Mesenchymal stem cell (in vitro differentiated cells and primary cell): ENCODE measurements at regions not wholly inside any gene's neighbourhood (a gene's known extent, or its start where the extent isn't known, plus 50 kb on each side); places are given as distances from the start of the nearest gene placed in this dataset.

Source experiments
- DNase-seq: peaks from one replicate; pipeline ENCODE4 v3.0.0-alpha.2; 2013
- H2AFZ ChIP-seq: one replicate; pipeline ENCODE4 v1.6.1; 2013; ENCODE audit warnings: low read depth, mild to moderate bottlenecking, control low read depth, inconsistent platforms, low read length, moderate library complexity
- H2AK5ac ChIP-seq: 2 replicates; pipeline ENCODE4 v1.6.1; 2013; ENCODE audit warnings: low read length, moderate library complexity, mild to moderate bottlenecking, inconsistent platforms; ENCODE audit not compliant: severe bottlenecking
- H2BK120ac ChIP-seq: one replicate; pipeline ENCODE4 v1.6.1; 2013; ENCODE audit warnings: low read depth, mild to moderate bottlenecking, inconsistent platforms, low read length, moderate library complexity
- H2BK12ac ChIP-seq, 2 experiments: one replicate each; pipeline ENCODE4 v1.6.1; 2013; ENCODE audit warnings: inconsistent platforms in 2 of 2, low read length in 2 of 2, mild to moderate bottlenecking in 2 of 2, moderate library complexity in 2 of 2, control low read depth in 1 of 2
- H2BK15ac ChIP-seq: one replicate; pipeline ENCODE4 v1.6.1; 2013; ENCODE audit warnings: mild to moderate bottlenecking, low read depth, inconsistent platforms; ENCODE audit not compliant: poor library complexity, severe bottlenecking
- H2BK5ac ChIP-seq: 2 replicates; pipeline ENCODE4 v1.6.1; 2013; ENCODE audit warnings: low read depth, mild to moderate bottlenecking, low read length, control low read depth, inconsistent platforms; ENCODE audit not compliant: poor library complexity, severe bottlenecking
- H3K14ac ChIP-seq, 2 experiments: one replicate each; pipeline ENCODE4 v1.6.1; 2013; ENCODE audit warnings: inconsistent platforms in 2 of 2, low read length in 2 of 2, control low read depth in 1 of 2, mild to moderate bottlenecking in 1 of 2, moderate library complexity in 1 of 2
- H3K18ac ChIP-seq, 2 experiments: one replicate each; pipeline ENCODE4 v1.6.1; 2013; ENCODE audit warnings: inconsistent platforms in 2 of 2, low read length in 2 of 2, control low read depth in 1 of 2, low read depth in 1 of 2, mild to moderate bottlenecking in 1 of 2
- H3K23ac ChIP-seq, 2 experiments: one replicate each; pipeline ENCODE4 v1.6.1; 2013; ENCODE audit warnings: inconsistent platforms in 2 of 2, low read length in 2 of 2, mild to moderate bottlenecking in 2 of 2, moderate library complexity in 2 of 2, control low read depth in 1 of 2
- H3K27ac ChIP-seq: 2 replicates; pipeline ENCODE4 v1.5.1; 2013; ENCODE audit warnings: mild to moderate bottlenecking, moderate library complexity, low read length, control low read depth, inconsistent platforms; ENCODE audit not compliant: poor library complexity, severe bottlenecking
- H3K27me3 ChIP-seq, 2 experiments: 2 replicates each; pipeline versions ENCODE4 v1.6.1 to v1.7.0; 2013; ENCODE audit warnings: low read length in 2 of 2, mild to moderate bottlenecking in 2 of 2, moderate library complexity in 2 of 2, control low read depth in 1 of 2, inconsistent platforms in 1 of 2; ENCODE audit not compliant: control insufficient read depth in 1 of 2, insufficient read depth in 1 of 2
- H3K36me3 ChIP-seq, 2 experiments: 2 replicates each; pipeline versions ENCODE4 v1.6.1 to v1.7.0; 2013; ENCODE audit warnings: low read length in 2 of 2, control low read depth in 1 of 2, inconsistent platforms in 1 of 2, low read depth in 1 of 2, mild to moderate bottlenecking in 1 of 2; ENCODE audit not compliant: insufficient read depth in 2 of 2, control insufficient read depth in 1 of 2
- H3K4ac ChIP-seq, 2 experiments: one replicate each; pipeline ENCODE4 v1.6.1; 2013; ENCODE audit warnings: inconsistent platforms in 2 of 2, low read length in 2 of 2, mild to moderate bottlenecking in 2 of 2, moderate library complexity in 2 of 2, control low read depth in 1 of 2, low read depth in 1 of 2
- H3K4me1 ChIP-seq: 2 replicates; pipeline ENCODE4 v1.6.1; 2013; ENCODE audit warnings: low read depth, low read length, control low read depth; ENCODE audit not compliant: control insufficient read depth, insufficient read depth
- H3K4me2 ChIP-seq: 2 replicates; pipeline ENCODE4 v1.6.1; 2013; ENCODE audit warnings: low read length, mild to moderate bottlenecking, inconsistent platforms; ENCODE audit not compliant: poor library complexity, severe bottlenecking
- H3K4me3 ChIP-seq, 2 experiments: 2 replicates each; pipeline versions ENCODE4 v1.5.1 to v1.7.0; 2013; ENCODE audit warnings: low read length in 2 of 2, mild to moderate bottlenecking in 2 of 2, control low read depth in 1 of 2, low read depth in 1 of 2; ENCODE audit not compliant: insufficient read depth in 1 of 2
- H3K79me1 ChIP-seq: replicated peaks from 2 replicates; pipeline ENCODE4 v1.6.1; 2013; ENCODE audit warnings: mild to moderate bottlenecking, control low read depth, low read length, inconsistent platforms; ENCODE audit not compliant: poor library complexity, severe bottlenecking
- H3K9ac ChIP-seq: 2 replicates; pipeline ENCODE4 v1.7.0; 2013; ENCODE audit warnings: mild to moderate bottlenecking, low read length, moderate library complexity
- H3K9me3 ChIP-seq: 2 replicates; pipeline ENCODE4 v1.7.0; 2013; ENCODE audit warnings: mild to moderate bottlenecking, low read length; ENCODE audit not compliant: control insufficient read depth
- H4K8ac ChIP-seq: one replicate; pipeline ENCODE4 v1.6.1; 2013; ENCODE audit warnings: inconsistent platforms, mild to moderate bottlenecking, low read length, moderate library complexity
- H4K91ac ChIP-seq: one replicate; pipeline ENCODE4 v1.6.1; 2013; ENCODE audit warnings: mild to moderate bottlenecking, low read length, inconsistent platforms
- WGBS: methylation state at CpG from one replicate; pipeline ENCODE4 v1.1.7; 2013; ENCODE audit warnings: mixed read lengths; 5-methylcytosine and 5-hydroxymethylcytosine counted together

DNA sequence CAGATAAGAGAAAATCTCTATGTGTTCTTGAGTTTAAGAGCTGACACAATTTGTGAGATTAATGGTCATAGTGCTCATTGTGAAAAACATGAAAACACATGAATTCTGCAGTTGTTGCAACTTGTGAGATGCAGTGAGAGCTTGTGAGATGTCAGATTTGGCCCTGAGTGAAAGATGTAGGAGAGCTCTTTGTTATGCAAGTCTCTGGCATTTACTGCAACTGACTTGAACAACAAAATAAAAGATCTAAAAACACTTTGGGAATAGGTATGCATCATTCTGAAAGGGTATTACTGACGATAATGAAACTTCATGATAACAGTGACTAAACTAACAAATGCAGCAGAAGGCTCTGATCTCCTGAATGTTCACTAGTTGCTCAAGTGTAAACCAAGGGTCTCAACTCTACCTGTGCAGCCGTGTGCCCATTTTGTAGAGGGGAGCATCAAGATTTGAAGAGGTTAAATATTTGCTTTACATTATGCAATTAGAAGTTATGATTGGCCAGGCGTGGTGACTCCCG lies 50.8 kb upstream of the SMIM36 start:
- H3K23ac ChIP-seq, result no peak overlapping the region
- no peaks in the 10 kb centered on the region for H3K36me3 ChIP-seq
- H3K4me1 ChIP-seq, result no peaks in the 10 kb centered on the region
- H4K91ac ChIP-seq, result no peak overlapping the region
- no peak overlapping the region for H2AK5ac ChIP-seq
- no peak overlapping the region for H3K4me2 ChIP-seq
- no peak overlapping the region for H3K4me3 ChIP-seq
- H3K9me3 ChIP-seq, result no peaks in the 10 kb centered on the region
- no peak overlapping the region for H3K18ac ChIP-seq
- H2BK5ac ChIP-seq, result no peak overlapping the region
- H2BK15ac ChIP-seq, result no peak overlapping the region
- no peaks in the 10 kb centered on the region for H3K79me1 ChIP-seq
- no peak overlapping the region for H4K8ac ChIP-seq
- H2BK120ac ChIP-seq, result no peak overlapping the region
- H2BK12ac ChIP-seq, result no peak overlapping the region
- no peak overlapping the region for H3K27ac ChIP-seq
- H3K4ac ChIP-seq, result no peak overlapping the region
- no peak overlapping the region for H3K9ac ChIP-seq
- H3K14ac ChIP-seq, result no peak overlapping the region
- H2AFZ ChIP-seq, result no peak overlapping the region
- 100% methylated on average over 4 of the region's 4 CpGs for WGBS
- no peaks in the 10 kb centered on the region for H3K27me3 ChIP-seq
- no peak for DNase-seq

DNA sequence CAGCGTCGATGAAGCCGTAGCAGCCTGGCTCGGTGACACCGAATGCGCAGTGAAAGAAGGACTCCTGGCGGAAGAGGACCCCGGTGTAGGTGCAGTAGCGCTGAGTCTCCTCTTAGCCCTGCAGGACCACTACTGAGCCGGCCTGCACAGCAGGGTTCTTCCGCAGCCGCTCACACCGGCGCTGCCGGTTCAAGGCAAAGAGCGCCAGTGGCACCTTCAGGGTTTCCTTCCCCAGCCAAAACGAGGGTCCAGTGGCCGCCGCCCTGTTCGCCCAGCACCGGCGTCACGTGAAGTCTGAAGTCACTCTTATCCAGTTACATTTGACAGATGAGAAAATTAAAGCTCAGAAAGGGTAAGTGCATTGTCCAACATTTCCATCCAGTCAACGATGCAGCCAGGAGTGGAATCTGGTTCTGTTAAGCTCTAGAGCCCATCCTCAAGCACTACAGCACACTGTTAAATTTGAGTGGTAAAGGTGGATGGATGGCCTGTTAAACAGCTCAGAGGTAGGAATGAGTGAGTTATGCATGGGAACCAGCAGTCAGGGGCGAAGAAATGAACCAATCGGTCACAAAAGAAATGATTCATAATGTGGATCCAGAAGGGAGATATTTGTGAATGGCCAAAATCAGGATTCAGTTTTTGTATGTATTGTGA lies 50.2 kb upstream of the SMIM36 start:
- Histone ChIP-seq H3K9me3 (no peaks in the 10 kb centered on the region), H3K27ac (no peak overlapping the region), H2BK12ac (no peak overlapping the region), H3K23ac (no peak overlapping the region), H4K8ac (no peak overlapping the region), H3K36me3 (no peaks in the 10 kb centered on the region), H3K4me2 (no peak overlapping the region), H3K27me3 (no peaks in the 10 kb centered on the region), H2AFZ (no peak overlapping the region), H2BK15ac (no peak overlapping the region), H3K4me1 (no peaks in the 10 kb centered on the region), H3K79me1 (no peaks in the 10 kb centered on the region), H4K91ac (peak overlapping the region; percentile 73), H2BK120ac (no peak overlapping the region), H3K4me3 (no peak overlapping the region), H3K18ac (no peak overlapping the region), H2AK5ac (no peak overlapping the region), H3K14ac (no peak overlapping the region), H2BK5ac (no peak overlapping the region), H3K4ac (no peak overlapping the region), H3K9ac (no peak overlapping the region)
- 91% methylated on average over 26 of the region's 26 CpGs for WGBS
- DNase-seq, result no peak
